PC-9 (cell line): ENCODE measurements at regions not wholly inside any gene's neighbourhood (a gene's known extent, or its start where the extent isn't known, plus 50 kb on each side); places are given as distances from the start of the nearest gene placed in this dataset.

Experiments
- BruUV-seq: library from RNA; stranded (reverse); fragments of 400-500 nt; replicated peaks from 2 replicates; lab custom pipeline; 2021; lab: Mats Ljungman, UMichigan
- CTCF ChIA-PET: fragments of 300-600 bp; sonication (Branson Sonifier 250); formaldehyde crosslinking; loops from one replicate; lab custom pipeline; 2022; ENCODE audit warnings: antibody characterized with exemption; lab: Charles Lee
- POLR2A ChIA-PET: fragments of 300-600 bp; sonication (Branson Sonifier 250); formaldehyde crosslinking; loops from one replicate; lab custom pipeline; 2022; ENCODE audit warnings: antibody characterized with exemption; ENCODE audit not compliant: unreplicated experiment; lab: Charles Lee
- DNase-seq, 2 experiments: peaks; one replicate each; pipeline versions ENCODE4 v3.0.0 to v3.0.0-alpha.2; 2015 to 2022; ENCODE audit warnings: mixed read lengths in 1 of 2
- H2AFZ ChIP-seq: fragments of 200-600 bp; sonication (generic); 2 replicates; pipeline ENCODE4 v1.8.1; 2017; ENCODE audit warnings: antibody characterized with exemption
- H3F3A ChIP-seq: fragments of 200-600 bp; sonication (generic); 2 replicates; pipeline ENCODE4 v1.8.1; 2017; ENCODE audit warnings: antibody characterized with exemption, mild to moderate bottlenecking, low read depth; ENCODE audit not compliant: insufficient read depth
- H3K27ac ChIP-seq: fragments of 200-600 bp; sonication (generic); 2 replicates; pipeline ENCODE4 v1.6.1; 2016; ENCODE audit warnings: mixed run types
- H3K27me3 ChIP-seq: fragments of 200-600 bp; sonication (generic); 2 replicates; pipeline ENCODE4 v1.6.1; 2016; ENCODE audit warnings: low read depth, mixed run types; ENCODE audit not compliant: insufficient read depth
- H3K36me3 ChIP-seq: fragments of 200-600 bp; sonication (generic); 2 replicates; pipeline ENCODE4 v1.6.1; 2016; ENCODE audit warnings: low read depth, mixed run types
- H3K4me1 ChIP-seq: fragments of 200-600 bp; sonication (generic); replicated peaks from 2 replicates; pipeline ENCODE4 v1.6.1; 2016; ENCODE audit warnings: mixed run types; ENCODE audit not compliant: insufficient read depth
- H3K4me2 ChIP-seq: fragments of 200-600 bp; sonication (generic); 2 replicates; pipeline ENCODE4 v1.6.1; 2017; ENCODE audit warnings: mixed run types
- H3K4me3 ChIP-seq: fragments of 200-600 bp; sonication (generic); 2 replicates; pipeline ENCODE4 v1.6.1; 2016; ENCODE audit warnings: mixed run types
- H3K79me2 ChIP-seq: fragments of 200-600 bp; sonication (generic); 2 replicates; pipeline ENCODE4 v1.6.1; 2017; ENCODE audit warnings: low read depth, mixed run types
- H3K9me2 ChIP-seq: fragments of 200-600 bp; sonication (generic); 2 replicates; pipeline ENCODE4 v1.8.1; 2017; ENCODE audit warnings: mild to moderate bottlenecking; ENCODE audit not compliant: insufficient read depth
- H3K9me3 ChIP-seq: fragments of 200-600 bp; sonication (generic); 2 replicates; pipeline ENCODE4 v1.8.1; 2016; ENCODE audit warnings: low read depth; ENCODE audit not compliant: insufficient read depth
- H4K20me1 ChIP-seq: fragments of 200-600 bp; sonication (generic); 2 replicates; pipeline ENCODE4 v1.8.1; 2017; ENCODE audit not compliant: insufficient read depth
- CTCF ChIP-seq: fragments of 200-600 bp; sonication (generic); conservative IDR thresholded peaks from 2 replicates; pipeline ENCODE4 v1.6.1; 2017; ENCODE audit warnings: mixed run types, antibody characterized with exemption, mild to moderate bottlenecking, moderate library complexity
- EZH2 ChIP-seq: fragments of 200-600 bp; sonication (generic); IDR thresholded peaks from 2 replicates; pipeline ENCODE4 v1.8.0; 2017; ENCODE audit warnings: antibody characterized with exemption, low read depth
- intact Hi-C: fragments of 100-400 bp; cut with micrococcal nuclease; formaldehyde crosslinking; loops from one replicate; pipeline ENCODE4 v1.10.0; 2022; ENCODE audit not compliant: unreplicated experiment

- no peaks in the 10 kb centered on the region for H3K4me1 ChIP-seq
- CTCF ChIA-PET, result no interaction called here
- BruUV-seq, result no TSS peak
These were observed 57.8 kb upstream of the SMAD6 start for GRCh38 chr15:66644000-66644787.

DNA sequence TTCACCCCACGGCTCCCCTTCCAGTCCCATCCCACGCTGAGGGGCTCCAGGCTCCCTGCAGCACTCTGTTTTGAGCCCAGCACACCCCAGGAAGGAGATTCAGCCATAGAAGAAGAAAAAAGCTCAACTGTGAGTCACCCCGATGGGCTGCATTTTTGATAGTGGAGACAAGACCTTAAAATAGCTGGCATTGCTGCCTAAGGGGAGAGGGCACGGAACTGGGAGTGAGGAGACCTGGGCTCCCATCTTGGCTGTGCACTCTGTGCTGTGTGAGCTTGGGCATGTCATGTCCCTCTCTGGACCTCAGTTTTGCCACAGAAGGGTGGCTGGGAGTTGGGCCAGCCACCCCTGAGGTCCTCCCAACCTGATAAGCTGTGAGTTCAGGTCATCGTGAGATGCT is 57.2 kb upstream of the SMAD6 start:
- POLR2A ChIA-PET, result no interaction called here
- TF ChIP-seq EZH2 (no peak), CTCF (no peak)
- Histone ChIP-seq H3K4me3 (no peak overlapping the region), H4K20me1 (no peaks in the 10 kb centered on the region), H3K79me2 (no peaks in the 10 kb centered on the region), H3K4me1 (no peaks in the 10 kb centered on the region), H3K36me3 (no peaks in the 10 kb centered on the region), H3K27ac (no peak overlapping the region), H3K27me3 (no peaks in the 10 kb centered on the region), H3K9me3 (no peaks in the 10 kb centered on the region), H2AFZ (no peak overlapping the region), H3K4me2 (no peak overlapping the region), H3K9me2 (no peaks in the 10 kb centered on the region), H3F3A (no peaks in the 10 kb centered on the region)
- intact Hi-C loops, result no loop called here
- CTCF ChIA-PET, result no interaction called here
- no TSS peak for BruUV-seq
- peak in 1 of 2 experiments; percentile 12 for DNase-seq

More at GRCh38 chr15:66644000-66644787, 57.8 kb upstream of the SMAD6 start:
- H3F3A ChIP-seq, result no peaks in the 10 kb centered on the region
- intact Hi-C loops, result no loop called here
- no peak overlapping the region for H2AFZ ChIP-seq
- H3K36me3 ChIP-seq, result no peaks in the 10 kb centered on the region
- no peak for DNase-seq
- H3K4me3 ChIP-seq, result no peak overlapping the region
- no peaks in the 10 kb centered on the region for H3K27me3 ChIP-seq
- H3K27ac ChIP-seq, result no peak overlapping the region
- H3K9me3 ChIP-seq, result no peaks in the 10 kb centered on the region
- no peaks in the 10 kb centered on the region for H3K79me2 ChIP-seq
- H3K4me2 ChIP-seq, result no peak overlapping the region
- POLR2A ChIA-PET, result interaction anchor here (0.7 kb wide), 1 partner anchor 27 kb away, joined by 6 read pairs; no protein-coding TSS in a partner anchor
- H3K9me2 ChIP-seq, result no peaks in the 10 kb centered on the region
- TF ChIP-seq EZH2 (no peak), CTCF (no peak)
- no peaks in the 10 kb centered on the region for H4K20me1 ChIP-seq

- H3K9me2 ChIP-seq, result no peaks in the 10 kb centered on the region
- H3K27me3 ChIP-seq, result no peaks in the 10 kb centered on the region
- DNase-seq, result no peak
- BruUV-seq, result no TSS peak
- H2AFZ ChIP-seq, result no peak overlapping the region
- no peaks in the 10 kb centered on the region for H3K79me2 ChIP-seq
- H3K4me2 ChIP-seq, result no peak overlapping the region
- H3K36me3 ChIP-seq, result no peaks in the 10 kb centered on the region
- TF ChIP-seq CTCF, result no peak
- no peak for TF ChIP-seq EZH2
- H3K9me3 ChIP-seq, result no peaks in the 10 kb centered on the region
- ChIA-PET CTCF (interaction anchor here (0.6 kb wide), 1 partner anchor 106 kb away, joined by 3 read pairs; no protein-coding TSS in a partner anchor), POLR2A (no interaction called here)
- no peaks in the 10 kb centered on the region for H3F3A ChIP-seq
- H3K4me1 ChIP-seq, result 0 out of 2 replicates have a peak, but pooled peaks cover 6% of the 10 kb centered on the region
- no peaks in the 10 kb centered on the region for H4K20me1 ChIP-seq
- no peak overlapping the region for H3K4me3 ChIP-seq
- intact Hi-C loops, result no loop called here
- no peak overlapping the region for H3K27ac ChIP-seq
These were observed 55.7 kb upstream of the SMAD6 start for GRCh38 chr15:66646308-66646707.
